Fibroblast of the conjunctiva (primary cell): ENCODE measurements at regions not wholly inside any gene's neighbourhood (a gene's known extent, or its start where the extent isn't known, plus 50 kb on each side); places are given as distances from the start of the nearest gene placed in this dataset.
"Not testable (repeated sequence)": the region's sequence is repeated elsewhere in the genome, so short reads cannot be mapped to it uniquely, and the experiment has no call there.

Experiments used
- DNase-seq: peaks from one replicate; pipeline ENCODE4 v3.0.0-alpha.2; 2010; ENCODE audit warnings: low read depth

DNA sequence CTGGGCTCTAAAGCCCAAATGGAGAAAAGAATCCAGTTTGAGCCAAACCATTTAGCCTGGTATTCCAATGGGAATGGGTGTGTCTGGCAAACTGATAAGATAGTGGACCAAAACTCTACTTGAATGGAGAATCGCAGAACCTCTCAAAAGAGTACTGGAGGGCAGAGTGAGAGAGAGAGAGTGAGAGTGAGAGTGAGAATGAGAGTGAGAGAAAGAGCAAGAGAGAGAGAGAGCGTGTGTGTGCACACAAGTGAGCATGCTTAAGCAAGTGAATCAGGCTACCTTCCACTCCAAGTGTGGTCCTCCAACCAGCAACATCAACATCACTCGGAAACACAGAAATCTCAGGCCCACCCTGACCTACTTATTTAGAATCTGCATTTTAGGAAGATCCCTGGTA is 58.8 kb downstream of the UQCRFS1 start:
- no peak for DNase-seq

DNA sequence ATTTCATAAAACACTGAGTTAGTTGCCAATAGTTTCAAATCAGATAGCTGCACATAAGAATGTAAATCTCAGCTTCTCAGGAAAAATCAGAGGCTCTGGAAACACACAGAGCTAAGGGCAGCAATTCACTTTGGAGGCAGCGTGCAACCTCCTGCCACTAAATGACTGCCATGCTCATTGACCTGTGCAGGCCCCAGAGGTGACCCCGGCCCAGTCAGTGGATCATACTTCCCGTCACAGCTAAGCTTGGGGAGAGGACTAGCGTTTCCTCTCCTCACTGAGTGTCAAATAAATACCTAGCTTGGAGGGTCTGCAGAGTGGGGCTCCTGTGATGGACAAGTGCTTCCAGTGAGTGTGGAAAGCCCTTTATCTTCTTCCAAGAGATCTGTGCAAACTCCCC is 67.2 kb downstream of the UQCRFS1 start:
- no peak for DNase-seq

DNA sequence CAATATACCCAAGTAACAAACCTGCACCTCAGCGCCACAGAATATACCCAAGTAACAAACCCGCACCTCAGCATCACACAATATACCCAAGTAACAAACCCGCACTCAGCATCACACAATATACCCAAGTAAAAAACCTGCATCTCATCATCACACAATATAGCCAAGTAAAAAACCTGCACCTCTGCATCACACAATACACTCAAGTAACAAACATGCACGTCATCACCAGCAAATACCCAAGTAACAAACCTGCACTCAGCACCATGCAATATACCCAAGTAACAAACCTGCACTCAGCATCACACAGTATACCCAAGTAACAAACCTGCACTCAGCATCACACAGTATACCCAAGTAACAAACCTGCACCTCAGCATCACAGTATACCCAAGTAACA is 69.8 kb downstream of the UQCRFS1 start:
- DNase-seq, result no peak

DNA sequence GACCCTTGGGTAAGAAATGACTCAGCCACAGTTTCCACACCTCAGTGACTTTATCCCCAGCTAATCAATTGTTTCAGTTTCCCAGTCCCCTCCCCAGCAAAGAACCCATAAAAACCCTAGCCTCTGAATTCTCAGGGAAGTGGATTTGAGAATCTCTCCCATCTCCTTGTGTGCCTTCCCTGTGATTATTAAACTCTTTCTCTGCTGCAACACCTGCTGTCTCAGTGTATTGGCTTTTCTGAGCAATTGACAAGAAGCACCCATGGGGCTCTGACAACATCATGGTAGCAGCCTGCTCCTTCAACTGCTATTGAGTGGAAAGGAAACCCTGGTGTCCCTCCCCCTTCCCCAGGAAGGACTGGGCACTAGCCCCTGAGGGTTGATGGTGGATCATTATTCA is 73.7 kb downstream of the UQCRFS1 start:
- no peak for DNase-seq

DNA sequence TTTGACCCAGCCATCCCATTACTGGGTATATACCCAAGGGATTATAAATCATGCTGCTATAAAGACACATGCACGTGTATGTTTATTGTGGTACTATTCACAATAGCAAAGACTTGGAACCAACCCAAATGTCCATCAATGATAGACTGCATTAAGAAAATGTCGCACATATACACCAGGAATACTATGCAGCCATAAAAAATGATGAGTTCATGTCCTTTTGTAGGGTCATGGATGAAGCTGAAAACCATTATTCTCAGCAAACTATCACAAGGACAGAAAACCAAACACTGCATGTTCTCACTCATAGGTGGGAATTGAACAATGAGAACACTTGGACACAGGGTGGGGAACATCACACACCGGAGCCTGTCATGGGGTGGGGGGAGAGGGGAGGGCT is 74.7 kb downstream of the UQCRFS1 start:
- DNase-seq, result not testable (repeated sequence)

DNA sequence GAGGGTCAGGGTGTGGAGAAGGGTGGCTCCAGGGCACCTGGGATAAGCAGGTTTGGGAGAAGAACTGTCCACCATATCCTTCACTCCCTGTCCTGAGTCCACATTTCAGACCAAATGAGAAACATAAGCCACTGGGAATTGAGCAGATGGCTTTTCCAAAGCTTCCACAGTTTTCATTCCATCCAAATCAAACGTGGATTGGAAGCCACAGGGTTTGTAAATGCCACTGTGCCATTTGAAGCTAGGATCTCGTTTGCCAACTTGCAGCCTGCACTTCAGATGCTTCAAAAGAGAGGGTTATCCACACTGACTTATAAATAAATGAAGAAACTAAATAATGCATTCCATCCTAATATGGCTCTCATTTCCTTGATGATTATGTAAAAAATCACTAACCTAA is 81.5 kb downstream of the UQCRFS1 start:
- DNase-seq, result no peak

DNA sequence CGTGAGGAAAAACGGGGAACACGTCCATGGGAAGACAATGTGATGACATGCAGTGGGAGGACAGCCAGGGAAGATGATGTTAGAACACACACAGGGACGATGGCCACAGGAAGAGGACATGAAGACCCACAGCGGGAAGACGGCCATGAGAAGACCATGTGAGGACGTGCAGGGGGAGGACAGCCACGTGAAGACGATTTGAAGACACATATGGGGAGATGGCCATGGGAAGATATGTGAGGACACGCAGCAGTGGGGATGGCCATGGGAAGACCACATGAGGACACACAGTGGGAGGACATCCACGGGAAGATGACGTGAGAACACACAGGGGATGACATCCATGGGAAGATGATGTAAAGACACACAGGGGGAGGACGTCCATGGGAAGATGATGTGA is 83.8 kb downstream of the UQCRFS1 start:
- DNase-seq, result no peak

DNA sequence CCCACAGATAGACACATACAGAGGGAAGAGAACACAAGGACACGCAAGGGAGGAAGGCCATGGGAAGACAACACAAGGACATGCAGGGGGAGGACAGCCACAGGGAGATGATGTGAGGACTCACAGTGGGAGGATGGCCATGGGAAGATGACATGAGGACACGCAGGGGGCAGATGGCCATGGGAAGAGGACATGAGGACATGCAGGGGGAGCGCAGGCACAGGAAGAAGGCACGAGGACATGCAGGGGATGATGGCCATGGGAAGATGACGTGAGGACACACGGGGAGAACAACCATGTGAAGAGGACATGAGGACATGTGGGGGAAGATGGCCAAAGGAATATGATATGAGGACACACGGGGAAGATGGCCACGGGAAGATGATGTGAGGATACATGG is 84.7 kb downstream of the UQCRFS1 start:
- DNase-seq, result no peak

DNA sequence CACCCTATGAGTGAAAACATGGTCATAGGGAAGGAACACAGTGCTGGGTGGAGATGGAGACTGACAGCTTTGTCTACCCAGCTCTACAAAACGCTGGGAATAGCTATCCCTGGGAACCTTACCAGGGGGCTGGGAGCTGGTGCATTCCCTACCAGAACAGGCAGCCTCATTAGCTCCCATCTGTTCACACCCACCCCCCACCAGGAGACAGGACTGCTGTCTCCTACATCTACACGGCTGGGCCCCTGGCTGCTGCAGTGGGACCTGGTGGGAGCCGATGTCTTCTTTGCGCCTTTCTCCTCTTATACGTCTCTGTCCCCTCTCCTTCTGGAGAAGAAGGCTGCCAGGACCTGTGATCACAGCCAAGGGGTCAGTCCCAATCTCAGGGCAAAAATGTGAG is 90.8 kb downstream of the UQCRFS1 start:
- no peak for DNase-seq

DNA sequence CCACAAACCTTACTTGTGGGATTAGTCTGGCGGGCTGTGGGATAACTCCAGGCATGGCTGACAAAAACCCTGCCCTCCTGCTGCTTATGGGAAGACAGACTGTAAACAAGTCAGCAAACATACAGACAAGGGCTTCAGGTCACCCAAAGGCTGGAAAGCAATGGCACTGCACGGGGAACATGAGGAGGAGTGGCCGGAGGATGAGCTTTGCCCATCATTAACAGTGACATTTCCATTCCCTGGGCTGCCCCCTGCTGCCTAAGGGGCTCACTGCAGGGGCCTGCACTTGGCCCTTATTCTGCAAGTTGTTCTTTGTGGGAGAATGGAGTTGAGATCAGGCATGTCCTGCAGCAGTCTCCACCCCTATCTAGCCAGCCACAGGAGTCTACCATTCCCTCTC is 91.3 kb downstream of the UQCRFS1 start:
- DNase-seq, result no peak

DNA sequence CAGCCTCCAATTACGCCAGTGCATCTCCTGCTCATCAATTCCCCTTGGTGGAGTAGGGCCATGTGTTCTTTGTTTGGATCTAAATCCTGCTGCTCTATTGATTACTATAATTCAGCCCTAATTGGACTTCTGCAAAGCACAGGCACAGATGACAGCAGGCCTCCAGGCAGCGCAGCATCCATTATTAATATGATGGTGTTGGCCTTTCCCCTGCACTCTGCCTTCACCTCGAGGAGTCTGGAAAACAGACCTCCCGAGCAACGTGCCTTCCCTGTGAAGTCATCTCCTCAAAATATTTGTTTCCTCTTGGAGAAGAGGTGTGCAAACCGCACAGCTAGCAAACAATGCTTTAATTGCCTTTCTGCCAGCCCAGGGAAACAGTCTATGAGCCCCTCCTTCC is 92.5 kb downstream of the UQCRFS1 start:
- no peak for DNase-seq

DNA sequence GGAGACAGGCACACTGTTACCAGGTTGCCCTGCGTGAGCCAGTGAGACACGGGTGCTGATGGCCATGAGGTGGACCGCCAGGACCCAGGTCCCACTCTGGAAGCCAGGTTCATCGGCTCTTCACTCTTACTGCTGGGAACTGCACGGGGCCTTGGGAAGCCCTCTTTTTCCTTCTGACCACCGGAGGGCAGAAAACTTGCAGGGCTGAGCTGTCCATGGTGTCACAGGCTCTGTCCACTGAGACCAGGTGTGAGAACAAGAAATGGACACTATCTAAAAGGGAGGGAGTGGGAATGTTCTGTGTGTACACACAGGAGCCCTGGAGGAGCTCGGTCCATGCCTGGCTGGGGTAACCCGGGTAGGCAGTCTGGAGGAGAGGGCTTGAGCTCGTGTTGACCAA is 93.4 kb downstream of the UQCRFS1 start:
- no peak for DNase-seq

DNA sequence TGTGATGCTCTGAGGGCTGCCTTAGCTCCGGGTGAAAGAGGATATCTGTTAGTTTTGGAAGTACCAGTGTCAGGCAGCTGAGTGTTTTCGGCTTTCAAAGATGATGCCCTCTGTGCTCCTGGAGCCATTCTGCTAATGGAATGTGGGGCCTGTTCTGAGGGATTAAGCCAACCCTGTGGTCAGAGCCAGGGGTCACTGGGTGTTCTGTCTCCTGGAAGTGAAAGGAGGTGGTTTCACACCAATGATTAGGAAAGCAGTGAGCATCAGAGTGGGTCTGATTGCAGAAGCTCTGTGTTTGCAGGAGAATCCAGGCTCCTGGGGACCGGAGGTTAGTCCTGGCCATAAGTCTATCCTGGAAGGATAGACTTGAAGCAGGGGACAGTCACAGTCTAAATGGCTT is 94.6 kb downstream of the UQCRFS1 start:
- no peak for DNase-seq

DNA sequence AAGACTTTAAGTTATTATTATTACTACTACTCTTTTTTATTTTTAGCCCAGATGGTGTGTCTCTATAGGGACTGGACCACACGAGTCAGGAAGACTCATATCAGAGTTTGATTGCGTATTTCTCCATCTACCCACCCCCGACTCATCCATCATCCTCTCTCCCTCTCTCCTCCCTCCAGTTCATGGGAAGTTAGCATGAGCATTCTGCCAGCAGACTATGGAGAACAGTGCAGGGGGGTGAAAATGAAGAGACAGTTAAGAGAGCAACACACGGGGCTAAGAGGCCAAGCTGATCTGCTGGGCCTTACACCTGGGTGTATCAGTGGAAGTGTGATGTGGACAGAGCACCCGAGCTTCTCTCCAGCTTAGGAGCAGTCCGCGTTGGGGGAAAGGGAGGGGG is 95.0 kb downstream of the UQCRFS1 start:
- no peak for DNase-seq

DNA sequence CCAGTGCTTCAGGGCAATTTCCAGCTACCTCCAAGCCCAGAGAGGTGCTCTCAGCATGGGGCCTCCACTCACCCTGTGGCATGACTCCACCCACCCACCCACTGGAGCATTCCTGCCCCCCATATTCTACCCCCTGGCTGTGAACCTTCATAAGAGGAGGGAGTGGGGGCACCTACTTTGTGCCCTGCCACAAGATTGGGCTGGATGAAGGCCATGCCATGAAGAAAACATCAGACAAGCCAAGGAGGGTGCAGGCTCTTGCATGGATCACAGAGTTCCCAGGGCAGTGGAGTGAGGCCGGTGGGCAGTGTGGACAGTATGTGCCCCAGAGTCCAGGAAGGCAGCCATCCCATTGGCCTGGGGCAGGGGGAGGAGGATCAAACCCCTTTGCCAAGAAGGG is 97.8 kb downstream of the UQCRFS1 start:
- DNase-seq, result no peak

DNA sequence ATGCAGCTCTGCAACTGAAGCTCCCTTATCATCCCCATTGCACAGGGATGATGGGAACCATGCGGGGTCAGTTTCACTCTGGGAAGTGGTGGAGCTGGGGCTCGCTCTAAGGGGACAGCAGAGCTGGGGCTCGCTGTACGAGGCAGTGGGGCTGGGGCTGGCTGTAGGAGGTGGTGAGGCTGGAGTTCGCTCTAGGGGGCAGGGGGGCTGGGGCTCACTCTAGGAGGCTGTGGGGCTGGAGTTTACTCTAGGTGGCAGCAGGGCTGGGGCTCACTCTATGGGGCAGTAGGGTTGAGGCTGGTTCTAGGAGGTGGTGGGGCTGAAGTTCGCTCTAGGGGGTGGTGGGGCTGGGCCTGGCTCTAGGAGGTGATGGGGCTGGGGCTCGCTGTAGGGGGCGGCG is 99.1 kb downstream of the UQCRFS1 start:
- DNase-seq, result no peak

DNA sequence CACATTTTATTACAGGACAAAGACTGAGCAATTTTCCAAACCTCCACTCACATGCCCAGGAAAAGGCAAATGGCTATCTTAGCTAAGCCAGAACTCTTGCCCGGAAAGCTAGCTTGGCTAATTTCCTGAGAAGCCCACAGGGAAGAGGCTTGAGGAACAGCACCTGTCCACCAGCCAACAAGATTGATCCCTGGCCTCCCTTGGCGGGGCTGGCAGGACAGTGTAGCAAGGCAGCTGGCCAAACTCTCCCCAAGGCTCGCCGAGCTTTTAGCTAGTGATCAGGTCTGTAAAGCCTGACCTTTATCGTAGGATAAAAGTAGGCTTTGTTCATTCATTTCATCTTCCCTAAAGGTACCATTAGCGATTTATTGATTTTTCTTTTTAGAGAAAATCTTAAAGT is 101.4 kb downstream of the UQCRFS1 start:
- DNase-seq, result no peak

DNA sequence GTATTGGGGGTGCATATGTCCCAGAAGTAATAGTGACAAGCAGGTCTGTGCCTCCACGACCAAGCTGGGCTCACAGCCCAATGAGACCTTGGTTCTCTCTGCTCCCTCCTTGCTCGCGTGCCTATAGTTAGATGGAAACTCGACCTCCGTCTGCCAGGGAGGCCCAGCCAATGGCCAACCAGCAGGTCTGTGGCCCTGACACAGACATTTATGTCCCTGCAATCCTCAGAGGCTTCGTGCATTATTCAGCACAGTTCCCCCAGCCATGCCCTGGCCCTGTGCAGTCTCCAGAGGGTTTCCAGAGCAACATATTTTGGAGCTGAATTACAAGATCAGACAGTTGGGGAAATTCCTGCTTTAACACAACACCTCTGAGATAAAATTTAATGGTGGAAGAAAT is 105.1 kb downstream of the UQCRFS1 start:
- no peak for DNase-seq

DNA sequence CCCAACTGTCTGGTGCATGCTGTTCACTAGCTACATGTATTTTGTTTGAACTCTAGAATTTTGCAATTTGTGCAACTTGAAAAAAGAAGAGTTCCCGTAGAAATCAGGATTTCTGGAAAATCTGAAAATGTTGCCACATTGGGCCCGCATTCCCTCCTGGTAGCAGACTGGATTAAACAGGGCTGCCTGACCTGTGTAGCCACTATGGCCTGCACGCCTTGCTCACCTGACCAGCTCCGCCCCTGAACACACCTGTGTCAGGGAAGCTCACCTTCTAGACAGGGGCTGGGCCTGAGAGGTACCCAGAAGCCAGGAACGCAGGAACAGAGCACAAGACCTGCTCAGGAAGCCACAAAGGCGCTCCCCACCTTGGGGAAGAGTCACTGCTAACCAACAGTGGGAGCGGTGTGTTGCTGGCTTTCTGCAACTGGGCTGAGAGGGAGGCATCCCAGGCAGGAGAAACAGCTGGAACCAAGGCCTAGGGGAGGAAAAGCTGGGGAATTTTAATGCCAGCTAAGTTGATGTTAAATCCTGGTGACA is 106.5 kb downstream of the UQCRFS1 start:
- DNase-seq, result no peak

DNA sequence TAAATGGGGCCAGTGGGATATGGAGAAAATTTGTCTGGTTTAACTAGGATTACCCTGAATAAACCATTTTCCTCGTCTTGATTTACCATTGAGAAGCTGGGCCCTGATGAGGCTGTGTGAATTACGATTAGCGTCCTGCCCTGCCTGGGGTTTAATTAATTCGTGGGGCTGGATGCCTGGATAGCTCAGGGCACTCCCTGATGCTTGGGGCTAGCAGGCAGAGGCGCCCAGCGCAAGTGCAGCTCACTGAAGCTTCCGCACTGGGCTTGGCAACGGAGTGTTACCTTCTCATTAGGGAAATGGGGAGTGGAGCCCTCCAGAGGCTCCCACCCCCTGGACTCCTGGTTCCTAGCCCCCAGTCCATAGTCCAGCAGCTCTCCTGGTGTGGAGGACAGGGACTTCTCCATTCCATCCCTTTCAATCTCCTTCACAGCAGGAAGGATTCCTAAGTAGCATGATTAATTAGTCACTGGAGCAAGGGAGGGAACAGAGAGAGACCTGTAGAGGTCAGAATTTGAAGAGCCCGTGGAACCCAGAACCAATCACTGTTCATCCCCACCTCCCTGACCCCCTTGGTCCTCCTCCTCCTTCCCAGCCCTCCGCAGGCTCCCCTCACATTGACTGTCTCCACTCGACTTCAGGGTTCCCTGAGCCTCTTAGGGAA is 107.2 kb downstream of the UQCRFS1 start:
- no peak for DNase-seq

DNA sequence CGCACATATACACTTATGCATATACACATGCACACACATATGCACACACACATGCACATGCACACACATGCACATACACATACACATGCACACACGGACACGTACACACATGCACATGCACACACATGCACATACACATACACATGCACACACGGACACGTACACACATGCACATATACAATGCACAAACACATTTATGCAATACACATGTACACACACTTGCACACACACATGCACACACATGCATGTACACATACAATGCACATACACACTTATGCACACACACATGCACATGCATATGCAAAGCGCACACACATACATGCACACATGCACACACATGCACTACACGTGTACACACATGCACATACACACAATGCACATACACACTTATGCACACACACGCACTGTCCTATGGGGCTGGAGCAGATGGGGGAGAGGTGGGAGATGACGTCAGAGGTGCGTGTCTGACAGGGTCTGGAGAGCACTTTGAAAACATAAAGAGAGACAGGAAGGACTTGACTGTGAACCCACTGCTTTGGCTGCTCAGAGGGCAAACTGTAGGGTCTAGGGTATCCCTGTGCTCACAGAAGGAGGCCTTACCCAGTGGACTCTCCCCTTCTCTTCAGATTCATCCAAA is 108.2 kb downstream of the UQCRFS1 start:
- DNase-seq, result no peak

DNA sequence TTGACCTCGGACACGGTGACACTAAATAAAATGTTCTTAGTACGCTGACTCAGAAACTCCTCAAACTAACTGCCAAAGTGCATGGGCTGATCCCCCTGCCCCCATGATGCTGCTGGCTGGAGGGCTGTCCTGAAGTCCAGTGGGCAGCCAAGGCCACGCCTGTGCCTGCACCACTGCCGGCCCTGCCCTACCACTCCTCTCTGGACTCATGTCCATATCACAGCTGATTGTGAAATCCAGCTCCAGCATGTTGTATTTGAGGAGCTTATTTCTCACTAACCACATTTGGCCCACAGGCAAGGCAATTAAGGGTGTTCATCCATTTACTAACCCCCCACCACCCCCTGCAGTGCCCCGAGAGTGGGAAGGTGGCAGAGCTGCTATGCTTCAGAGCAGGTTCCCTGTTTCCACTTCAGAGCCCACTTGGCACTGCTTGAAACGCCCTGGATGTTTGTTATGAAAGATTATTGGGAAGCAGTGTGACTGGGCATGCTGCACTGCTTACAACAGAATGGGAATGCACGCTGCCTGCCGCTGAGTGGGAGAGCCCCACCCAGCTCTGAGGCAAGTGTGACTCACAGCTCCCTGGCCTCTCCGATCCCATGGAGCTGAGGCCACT is 114.0 kb downstream of the UQCRFS1 start:
- peak; percentile 70 for DNase-seq

DNA sequence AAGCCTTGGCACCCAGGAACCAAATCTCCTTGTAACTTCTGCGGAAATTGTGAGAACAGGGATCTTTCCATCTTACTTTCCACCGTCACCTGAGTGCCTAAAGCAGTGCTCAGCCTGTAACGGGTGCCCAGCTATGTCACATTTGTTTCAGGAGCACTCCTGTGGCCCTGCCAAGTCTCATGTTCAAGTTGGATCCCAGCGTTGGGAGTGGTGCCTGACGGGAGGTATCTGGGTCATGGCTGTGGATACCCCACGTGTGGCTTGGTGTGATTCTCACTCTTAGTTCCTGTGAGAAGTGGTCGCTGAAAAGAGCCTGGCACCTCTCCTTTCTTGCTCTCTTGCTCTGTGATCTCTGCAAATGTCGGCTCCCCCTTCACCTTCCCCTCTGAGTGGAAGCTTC is 114.9 kb downstream of the UQCRFS1 start:
- DNase-seq, result no peak

DNA sequence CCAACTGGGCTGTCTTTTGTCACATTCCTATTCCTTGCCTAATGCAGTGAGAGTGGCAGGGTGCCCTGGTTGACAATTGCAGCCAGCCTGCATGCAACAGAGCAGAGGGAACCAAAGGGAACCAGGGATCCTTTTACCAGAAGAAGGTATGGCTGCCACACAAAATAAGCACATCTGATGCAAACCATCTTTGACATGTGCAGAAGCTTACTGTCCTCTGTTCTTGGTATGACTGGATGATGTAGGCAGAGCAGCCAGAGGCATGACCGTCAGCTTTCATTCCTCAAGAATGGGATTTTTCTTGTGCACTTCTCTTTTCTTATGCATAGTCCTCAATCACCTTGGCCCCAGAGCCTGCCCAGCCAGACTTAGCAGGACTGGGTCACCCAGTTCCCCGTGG is 116.1 kb downstream of the UQCRFS1 start:
- DNase-seq, result no peak
